Brain pericyte (primary cell): ENCODE measurements at regions not wholly inside any gene's neighbourhood (a gene's known extent, or its start where the extent isn't known, plus 50 kb on each side); places are given as distances from the start of the nearest gene placed in this dataset.
"Not testable (repeated sequence)": the region's sequence is repeated elsewhere in the genome, so short reads cannot be mapped to it uniquely, and the experiment has no call there.

Source experiments
- DNase-seq: peaks from one replicate; pipeline ENCODE4 v3.0.0-alpha.2; 2012; ENCODE audit warnings: low read depth, low spot score

DNA sequence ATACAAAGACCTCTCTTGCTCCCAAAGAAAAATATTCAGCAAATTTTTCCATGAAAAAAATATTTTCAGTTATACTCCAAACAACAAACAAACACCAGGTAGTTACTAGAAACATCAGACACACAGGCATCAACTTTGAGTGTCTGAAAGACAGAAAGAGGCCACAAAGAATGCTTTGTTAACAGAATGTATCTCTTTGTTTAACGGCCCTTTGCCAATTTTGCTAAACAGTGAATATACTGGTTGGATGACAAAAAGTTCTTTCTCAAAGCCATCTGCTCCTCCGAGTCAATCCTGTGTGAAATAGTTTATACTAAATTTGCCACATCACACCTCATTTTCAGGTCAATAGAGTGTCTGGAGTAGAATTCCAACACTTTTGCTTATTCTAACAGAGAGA lies 216.7 kb upstream of the PHF14 start:
- no peak for DNase-seq

DNA sequence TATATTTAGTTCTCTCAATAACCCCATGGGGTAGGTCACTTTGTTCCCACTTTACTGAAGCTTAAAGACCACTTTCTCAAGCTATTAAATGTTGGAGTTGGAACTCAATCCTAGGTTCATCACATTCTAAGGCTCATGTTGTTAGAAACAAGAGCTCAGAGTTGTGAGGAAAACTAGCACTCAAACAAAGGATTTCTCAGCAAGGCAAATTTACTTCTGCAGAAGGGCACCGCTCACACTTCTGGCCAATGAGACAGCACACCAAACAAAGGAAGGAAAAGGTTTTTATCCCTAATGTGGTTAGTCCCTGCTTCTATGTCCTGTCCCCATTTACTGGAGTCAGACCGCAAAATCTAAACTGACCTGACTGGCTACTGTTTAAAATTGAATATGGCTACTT lies 214.6 kb upstream of the PHF14 start:
- no peak for DNase-seq

DNA sequence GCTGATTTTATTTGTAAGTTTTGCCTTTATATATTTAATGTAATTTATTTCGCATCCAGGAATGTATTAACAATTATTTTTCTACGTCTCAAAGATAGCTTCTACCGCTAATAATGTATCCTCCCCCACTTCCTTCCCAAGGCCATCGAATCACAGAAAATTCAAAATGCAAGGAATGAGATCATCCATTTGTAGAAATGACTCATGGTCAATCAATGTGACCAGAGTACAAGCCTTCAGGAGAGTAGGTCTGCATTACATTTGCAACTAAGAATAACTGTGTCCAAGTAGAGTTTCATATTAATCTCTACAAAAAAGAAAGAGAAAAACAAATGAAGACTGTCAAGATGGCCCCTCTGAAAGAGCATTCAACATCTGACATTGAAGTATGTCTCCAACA lies 205.9 kb upstream of the PHF14 start:
- DNase-seq, result no peak

DNA sequence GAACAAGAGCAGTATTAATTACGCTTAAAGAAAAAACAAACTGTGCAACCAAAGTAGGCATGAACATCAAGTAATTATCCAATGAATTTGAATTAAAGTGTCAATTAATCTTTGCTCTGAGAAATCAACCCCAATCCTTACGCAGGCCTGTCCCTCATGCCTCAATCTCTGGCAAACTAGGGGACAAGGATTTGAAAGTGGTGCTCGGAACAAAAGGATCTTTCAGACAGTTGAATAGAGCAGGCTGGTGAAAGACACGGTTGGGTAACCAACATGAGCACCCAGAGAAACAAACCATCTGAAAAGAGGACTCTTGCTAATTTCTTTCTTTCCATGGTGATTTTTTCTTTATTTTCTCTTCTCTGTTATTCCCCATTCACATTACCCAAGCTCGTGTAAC lies 203.5 kb upstream of the PHF14 start:
- no peak for DNase-seq

DNA sequence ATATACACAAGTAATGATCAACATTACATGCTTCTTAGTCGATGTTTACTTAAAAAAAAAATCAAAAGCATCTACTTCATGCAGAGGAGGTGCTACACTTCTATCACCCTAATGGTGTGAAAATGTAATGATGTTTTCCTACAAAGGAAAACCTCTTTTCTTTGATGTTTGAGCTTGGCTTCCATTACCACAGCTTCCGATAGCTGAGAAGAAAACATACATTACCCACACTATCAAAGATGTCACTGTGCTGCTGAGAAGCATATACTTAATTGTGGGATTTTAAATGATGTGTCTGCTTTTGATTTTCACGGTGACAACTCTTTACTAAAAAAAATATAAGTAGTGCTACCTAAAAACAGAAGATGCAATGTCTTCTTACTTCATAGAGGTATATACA lies 200.2 kb upstream of the PHF14 start:
- DNase-seq, result no peak

DNA sequence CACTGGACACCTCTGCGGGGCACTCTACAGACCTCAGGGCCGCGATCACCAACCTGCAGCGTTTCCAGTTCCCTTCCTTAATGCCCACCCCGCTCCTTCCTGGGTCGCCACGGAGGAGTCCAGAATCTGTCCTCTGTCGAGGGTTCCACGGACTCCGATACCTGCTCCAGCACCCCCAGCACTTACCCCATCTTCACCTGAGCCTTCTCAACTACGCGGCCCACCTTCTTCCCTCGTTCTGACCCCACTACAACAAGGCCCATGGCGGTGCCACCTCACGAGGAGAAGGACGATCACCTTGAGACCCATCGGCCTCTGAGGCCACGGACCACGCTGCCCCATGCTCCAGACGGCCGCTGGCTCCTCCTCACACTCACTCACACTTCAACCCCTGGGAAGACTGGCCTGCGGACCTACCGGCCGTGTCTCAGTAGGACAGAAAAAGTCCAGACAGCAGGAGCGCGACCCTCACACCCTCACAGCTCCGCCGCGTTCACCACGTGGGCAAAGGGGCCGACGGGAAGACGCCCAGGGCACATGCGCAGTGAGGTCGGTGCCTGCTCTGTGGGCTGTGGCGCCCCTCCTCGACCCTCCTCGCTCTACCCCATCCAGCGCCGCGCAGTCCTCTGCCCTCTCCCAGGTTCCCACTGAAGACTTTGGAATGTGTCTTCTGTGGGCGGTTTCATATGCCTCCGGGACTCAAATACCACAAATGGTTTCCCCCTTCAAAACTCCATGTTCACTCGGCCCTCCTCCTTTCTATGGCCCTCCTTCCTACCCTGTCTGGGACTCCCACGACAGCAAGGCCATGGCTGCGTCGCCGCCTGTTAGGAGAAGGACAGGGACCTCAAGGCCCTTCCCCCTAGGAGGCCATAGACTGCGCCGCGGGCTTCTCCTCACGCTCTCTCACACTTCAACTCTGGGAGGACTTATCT lies 193.9 kb upstream of the PHF14 start:
- no peak for DNase-seq

DNA sequence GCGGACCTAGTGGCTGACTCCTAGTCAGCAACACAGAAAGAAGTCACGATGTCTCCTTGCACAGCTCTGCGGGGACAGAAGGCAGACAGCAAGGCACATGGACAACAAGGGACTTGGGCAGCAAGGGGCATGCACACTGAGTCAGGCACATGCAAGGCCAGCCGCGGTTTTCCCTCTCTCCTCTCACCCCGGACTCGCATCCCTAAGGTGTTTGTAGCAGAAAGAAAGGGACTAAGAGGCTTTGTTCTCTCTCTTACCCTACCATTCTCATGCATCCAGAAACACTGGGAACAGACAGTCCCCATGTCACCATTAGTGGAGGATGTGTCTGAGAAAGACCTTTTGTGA lies 193.3 kb upstream of the PHF14 start:
- no peak for DNase-seq

DNA sequence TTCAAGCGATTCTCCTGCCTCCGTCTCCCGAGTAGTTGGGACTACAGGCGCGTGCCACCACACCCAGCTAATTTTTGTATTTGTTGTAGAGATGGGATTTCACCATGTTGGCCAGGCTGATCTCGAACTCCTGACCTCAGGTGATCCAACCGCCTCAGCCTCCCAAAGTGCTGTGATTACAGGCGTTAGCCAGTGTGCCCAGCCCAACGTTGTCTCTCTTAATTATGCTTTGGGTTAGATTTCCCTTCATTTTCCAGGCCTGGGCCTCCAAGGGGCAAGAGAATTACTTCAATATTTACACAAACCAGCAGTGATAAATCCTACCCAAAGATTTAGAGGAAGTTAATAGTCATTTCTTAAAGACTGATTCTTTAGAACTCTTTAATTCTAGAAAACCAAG lies 186.7 kb upstream of the PHF14 start:
- DNase-seq, result not testable (repeated sequence)

DNA sequence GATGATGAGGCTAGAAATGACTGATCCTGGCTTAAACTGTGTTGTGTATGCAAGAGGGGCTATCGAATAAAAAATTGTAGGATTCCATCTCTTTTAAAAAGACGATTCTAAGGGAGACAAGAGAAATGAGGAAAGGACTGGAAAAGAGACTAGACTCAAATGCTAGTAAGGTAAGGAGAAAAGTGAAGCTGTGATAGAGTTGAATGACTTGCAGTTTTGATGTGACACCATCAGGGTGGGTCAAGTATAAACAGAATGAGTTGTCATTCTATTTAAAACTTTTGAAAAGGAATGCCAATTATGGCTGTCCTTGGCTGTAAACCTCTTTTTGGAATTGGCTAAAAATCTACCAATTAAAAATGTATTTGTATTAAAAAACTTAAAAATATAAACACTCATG lies 184.5 kb upstream of the PHF14 start:
- DNase-seq, result no peak

DNA sequence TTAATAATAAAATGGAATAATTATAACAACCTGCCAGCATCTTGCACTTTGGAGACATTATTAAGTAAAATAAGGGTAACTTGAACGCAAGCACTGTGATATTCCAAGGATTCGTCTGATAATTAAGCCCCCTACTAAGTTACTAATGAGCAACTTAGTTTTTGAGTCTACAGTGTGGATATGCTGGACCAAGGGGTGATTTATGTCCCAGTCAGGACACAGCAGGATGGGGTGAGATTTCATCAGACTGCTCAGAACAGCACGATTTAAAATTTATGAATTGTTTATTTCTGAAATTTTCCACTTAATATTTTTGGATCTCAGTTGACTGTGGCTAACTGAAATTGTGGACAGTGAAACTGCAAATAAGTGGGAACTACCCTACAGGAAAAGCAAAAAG lies 182.8 kb upstream of the PHF14 start:
- DNase-seq, result no peak

DNA sequence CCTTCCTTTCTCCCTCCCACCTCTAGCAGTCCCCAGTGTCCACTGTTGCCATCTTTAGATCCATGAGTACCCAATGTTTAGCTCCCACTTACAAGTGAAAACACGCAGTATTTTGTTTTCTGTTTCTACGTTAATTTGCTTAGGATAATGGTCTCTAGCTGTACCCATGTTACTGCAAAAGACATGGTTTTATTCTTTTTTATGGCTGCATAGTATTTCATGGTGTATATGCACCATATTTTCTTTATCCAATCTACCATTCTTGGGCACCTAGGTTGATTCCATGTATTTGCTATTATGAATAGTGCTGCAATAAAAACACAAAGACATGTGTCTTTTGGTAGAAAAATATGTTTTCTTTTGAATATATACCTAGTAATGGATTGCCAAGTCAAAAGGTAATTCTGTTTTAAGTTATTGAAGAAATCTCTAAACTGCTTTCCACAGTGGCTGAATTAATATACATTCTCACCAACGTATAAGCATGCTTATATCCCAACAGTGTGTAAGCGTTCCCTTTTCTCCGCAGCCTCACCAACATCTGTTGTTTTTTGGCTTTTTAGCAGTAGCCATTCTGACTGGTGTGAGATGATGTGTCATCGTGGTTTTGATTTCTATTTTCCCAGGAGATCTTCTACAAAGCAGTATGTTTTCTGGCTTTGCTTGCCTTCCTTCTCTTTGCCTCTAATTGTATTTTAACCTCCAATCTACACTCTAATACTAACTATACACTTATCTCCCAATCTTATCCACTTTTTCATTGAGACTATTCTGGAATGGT lies 179.5 kb upstream of the PHF14 start:
- no peak for DNase-seq

DNA sequence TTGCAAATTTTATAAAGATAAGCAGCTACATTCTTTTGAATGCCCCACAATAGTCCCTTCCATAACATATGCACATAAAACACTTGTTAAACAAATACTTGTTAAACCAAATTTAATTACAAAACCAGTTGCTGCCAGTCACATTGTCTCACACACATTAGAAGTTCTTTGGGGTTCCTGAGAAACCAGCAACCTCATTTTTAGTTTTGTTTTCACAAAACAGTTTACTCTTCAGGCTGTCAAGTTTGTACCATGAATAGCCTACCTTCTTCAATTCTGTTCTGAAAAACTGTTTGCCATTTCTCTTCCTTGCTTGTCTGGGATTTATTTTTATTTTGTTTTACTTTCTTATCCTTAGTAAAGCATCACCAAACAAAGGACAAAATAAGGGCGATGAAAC lies 176.5 kb upstream of the PHF14 start:
- DNase-seq, result no peak

DNA sequence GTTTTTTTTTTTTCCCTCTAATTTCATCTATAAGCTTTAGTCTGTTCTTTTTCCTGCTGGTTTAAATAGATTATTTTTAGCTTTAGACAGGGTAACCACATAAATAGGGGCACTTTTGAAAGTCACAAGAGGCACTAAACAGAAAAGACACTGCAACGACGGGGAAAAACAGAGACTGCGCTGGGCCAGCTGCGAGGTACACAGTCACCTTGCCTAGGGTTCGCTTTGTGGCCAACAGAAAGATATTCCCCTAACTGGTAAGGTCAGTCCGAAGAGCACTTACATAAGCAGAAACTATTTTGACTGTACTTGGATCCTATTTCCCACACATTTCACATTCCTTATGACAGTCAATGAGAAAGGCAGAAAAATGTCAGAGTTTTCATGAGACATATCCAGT lies 175.6 kb upstream of the PHF14 start:
- no peak for DNase-seq

DNA sequence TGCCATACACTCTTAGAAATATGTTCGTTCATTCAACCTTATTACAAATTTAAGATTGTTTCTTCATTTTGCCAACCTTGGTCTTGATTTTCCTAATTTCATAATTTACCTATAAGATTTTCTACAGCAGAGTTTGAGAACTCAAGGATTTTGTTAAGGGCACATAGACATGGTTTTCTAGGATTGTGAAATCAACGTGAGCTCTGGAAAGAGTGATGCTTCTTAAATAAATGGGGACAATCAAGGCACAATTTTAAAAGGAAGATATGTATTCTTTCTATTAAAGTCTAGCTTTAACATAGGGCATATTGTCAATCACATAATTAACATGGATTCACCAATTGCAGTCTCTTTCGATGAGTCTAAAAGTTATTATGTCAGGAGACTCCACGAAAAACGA lies 174.2 kb upstream of the PHF14 start:
- DNase-seq, result no peak

DNA sequence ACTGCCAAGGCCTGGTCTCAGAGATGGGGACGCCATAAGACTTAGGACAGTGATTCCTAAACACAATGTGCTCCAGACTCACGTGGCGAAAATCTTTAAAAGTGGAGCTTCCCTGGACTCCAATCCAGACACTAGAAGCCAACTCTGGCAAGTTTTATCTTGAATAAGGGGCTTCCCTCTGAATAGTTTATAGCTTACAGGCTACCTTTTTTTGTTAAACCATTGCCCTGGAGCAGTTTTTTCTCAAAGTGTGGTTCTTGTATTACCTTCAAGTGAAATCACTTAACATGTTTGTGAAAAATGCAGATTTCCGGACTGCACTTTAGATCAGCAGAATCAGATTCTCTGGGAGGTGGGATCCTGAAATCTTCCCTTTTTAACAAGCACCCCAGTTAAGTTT lies 171.7 kb upstream of the PHF14 start:
- DNase-seq, result no peak

DNA sequence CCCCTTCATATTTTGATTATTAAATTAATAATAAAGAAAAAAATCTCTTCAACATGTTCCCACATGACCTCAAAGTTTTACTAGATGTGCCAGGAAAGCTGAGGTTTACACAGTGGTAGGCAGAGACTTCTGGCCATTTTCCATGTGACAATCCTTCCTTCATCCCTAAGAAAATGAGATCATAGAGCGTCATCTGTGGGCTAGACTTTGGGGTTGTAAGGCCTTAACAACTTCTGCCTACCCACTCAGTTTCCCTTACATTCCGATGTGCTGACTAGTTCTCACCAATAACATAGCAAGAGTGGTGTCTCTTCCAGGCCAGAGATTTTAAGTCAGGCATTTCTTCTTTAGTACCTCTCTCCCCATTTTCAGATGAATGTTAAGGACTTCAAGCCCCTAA lies 171.1 kb upstream of the PHF14 start:
- DNase-seq, result no peak

DNA sequence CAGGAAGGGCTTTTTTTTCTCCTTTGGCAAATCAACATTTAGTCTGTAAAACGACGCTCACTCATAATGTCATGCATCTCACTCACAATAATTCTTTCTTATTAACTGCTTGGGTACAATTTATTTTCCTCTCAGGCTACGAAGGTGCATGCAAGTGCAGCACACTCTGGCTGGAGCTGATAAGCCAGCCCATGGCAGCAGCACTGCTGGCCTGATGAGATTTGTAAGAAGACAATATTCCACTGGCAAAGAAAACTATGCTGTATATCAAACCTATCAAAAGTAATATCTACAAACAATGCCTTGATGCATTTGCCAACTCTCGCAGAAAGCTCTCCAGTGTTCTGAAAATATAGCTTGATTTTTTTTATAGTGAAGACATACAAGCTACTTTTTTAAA lies 170.0 kb upstream of the PHF14 start:
- no peak for DNase-seq

DNA sequence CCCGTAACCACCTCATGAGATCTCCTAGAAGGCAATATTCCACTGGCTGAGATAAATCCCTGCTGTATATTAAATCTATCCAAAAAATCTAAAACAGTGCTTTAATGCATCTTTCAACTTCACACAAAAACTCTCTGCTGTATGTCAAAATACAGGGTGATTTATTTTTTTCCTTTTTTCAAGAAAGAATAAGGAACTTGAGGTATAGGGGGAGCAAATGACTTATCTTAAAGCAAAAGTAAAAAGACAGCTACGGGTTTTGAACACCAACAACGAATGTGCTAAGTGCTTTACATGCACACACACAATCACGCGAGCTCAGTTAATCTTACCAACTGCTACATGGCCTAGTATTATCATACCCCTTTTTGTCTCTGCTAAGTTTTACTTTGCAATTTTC lies 168.9 kb upstream of the PHF14 start:
- no peak for DNase-seq

DNA sequence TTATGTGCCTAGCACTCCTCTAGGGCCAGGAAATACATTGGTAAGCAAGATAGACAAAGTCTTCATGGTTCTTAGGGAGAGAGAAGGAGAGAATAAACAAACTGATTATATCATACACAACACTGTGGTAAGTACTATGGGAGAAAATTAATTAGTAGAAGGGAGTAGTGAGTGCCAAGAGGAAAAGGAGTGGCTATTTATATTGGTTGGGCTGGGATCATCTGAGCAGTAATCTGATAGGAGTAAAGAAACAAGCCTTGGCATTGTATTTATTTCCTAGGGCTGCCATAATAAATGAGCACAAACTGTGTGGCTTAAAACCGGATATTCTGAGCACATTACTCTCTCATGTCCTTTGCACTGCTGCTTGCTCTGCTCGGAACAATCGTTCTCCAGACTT lies 158.1 kb upstream of the PHF14 start:
- no peak for DNase-seq

DNA sequence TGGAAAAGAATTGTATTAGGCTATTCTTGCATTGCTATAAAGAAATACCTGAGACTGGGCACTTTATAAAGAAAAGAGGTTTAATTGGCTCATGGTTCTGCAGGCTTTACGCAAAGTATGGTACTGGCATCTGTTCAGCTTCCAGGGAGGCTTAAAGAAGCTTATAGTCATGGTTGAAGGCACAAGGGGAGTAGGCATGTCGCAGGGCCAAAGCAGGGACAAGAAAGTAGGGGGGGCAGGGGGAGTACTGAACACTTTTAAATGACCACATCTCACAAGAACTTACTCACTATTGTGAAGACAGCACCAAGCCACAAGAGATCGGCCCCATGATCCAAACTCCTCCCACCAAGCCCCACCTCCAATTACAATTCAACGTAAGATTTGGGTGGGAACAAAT lies 152.5 kb upstream of the PHF14 start:
- DNase-seq, result no peak

DNA sequence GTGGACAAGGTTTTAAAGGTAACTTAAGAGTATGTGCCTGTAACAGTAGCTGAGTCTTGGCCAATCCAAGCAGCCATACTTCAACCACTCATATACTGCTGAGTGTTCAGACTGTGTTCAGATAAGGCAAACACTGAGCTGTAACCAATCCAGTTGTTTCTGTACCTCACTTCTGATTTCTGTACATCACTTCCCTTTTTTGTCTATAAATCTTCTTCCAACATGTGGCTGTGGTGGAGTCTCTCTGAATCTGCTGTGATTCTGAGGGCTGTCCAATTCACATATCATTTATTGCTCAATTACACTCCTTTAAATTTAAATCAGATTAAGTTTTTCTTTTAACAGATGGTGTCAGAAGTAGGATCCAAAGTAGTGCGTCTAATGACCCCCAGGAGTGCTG lies 149.5 kb upstream of the PHF14 start:
- no peak for DNase-seq

DNA sequence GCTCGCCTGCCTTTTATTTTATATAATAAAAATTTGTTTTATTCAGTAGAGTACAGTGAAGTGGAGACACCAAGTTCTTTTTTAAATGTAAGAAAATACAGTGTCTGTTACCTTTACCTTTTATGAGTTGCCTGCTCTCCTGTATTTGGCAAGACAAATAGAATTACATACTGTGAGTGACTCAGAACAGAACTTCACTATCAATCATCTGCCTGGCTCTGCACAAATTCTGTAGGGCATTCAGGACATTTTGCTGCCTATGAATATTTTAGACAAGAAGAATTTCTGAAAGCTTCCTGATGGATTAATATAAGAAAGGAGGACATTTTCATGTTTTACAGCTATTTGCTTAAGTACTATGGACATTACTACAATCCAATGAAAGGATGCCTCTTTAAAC lies 135.4 kb upstream of the PHF14 start:
- no peak for DNase-seq

DNA sequence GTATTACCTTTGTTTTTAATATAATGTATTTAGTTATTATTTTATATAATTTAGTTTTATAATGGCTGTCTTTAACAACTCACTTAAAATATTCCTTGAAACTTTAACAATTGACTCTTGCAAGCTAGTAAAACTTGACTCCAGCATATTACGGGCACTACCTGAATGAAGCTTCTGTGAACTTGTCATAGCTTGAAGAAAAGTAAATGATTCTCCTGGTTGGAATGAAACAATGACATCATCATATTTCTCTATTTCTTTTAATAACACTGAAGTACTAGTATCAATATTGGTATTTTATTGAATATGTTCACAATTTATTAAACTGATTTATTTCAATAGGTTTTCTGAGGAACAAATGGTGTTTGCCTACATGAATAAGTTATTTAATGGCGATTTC lies 128.4 kb upstream of the PHF14 start:
- no peak for DNase-seq
